HuH-7 (cell line): ENCODE measurements at regions not wholly inside any gene's neighbourhood (a gene's known extent, or its start where the extent isn't known, plus 50 kb on each side); places are given as distances from the start of the nearest gene placed in this dataset.

Experiments
- DNase-seq: peaks from one replicate; pipeline ENCODE4 v3.0.0; 2011; ENCODE audit warnings: low spot score

GRCh38 chr18:69109686-69110085, 291.0 kb upstream of the DOK6 start:
- no peak for DNase-seq

- no peak for DNase-seq
Observed at GRCh38 chr18:69120833-69121232, 279.9 kb upstream of the DOK6 start.

GRCh38 chr18:69123421-69123820, 277.3 kb upstream of the DOK6 start:
- DNase-seq = no peak

GRCh38 chr18:69127873-69128500, 272.7 kb upstream of the DOK6 start:
- no peak for DNase-seq

GRCh38 chr18:69128566-69128965, 272.1 kb upstream of the DOK6 start:
- DNase-seq = no peak

GRCh38 chr18:69128978-69129377, 271.7 kb upstream of the DOK6 start:
- no peak for DNase-seq

GRCh38 chr18:69138088-69138487, 262.6 kb upstream of the DOK6 start:
- DNase-seq = no peak

GRCh38 chr18:69143084-69143483, 257.6 kb upstream of the DOK6 start:
- DNase-seq = no peak

GRCh38 chr18:69152436-69152835, 248.3 kb upstream of the DOK6 start:
- no peak for DNase-seq

- DNase-seq = no peak
Observed at GRCh38 chr18:69157906-69158305, 242.8 kb upstream of the DOK6 start.

GRCh38 chr18:69158944-69159343, 241.7 kb upstream of the DOK6 start:
- peak; percentile 5 for DNase-seq

- DNase-seq = peak; percentile 10
Observed at GRCh38 chr18:69161383-69162028, 239.2 kb upstream of the DOK6 start.

GRCh38 chr18:69162649-69163048, 238.0 kb upstream of the DOK6 start:
- DNase-seq = no peak

GRCh38 chr18:69172046-69172445, 228.6 kb upstream of the DOK6 start:
- no peak for DNase-seq

GRCh38 chr18:69175681-69176080, 225.0 kb upstream of the DOK6 start:
- DNase-seq = no peak

GRCh38 chr18:69176741-69177140, 223.9 kb upstream of the DOK6 start:
- no peak for DNase-seq

- DNase-seq = no peak
Observed at GRCh38 chr18:69177702-69178101, 223.0 kb upstream of the DOK6 start.

GRCh38 chr18:69186162-69186561, 214.5 kb upstream of the DOK6 start:
- no peak for DNase-seq

- no peak for DNase-seq
Observed at GRCh38 chr18:69196336-69196735, 204.4 kb upstream of the DOK6 start.

- DNase-seq = no peak
Observed at GRCh38 chr18:69205925-69206324, 194.8 kb upstream of the DOK6 start.

- DNase-seq = no peak
Observed at GRCh38 chr18:69208545-69208944, 192.1 kb upstream of the DOK6 start.

GRCh38 chr18:69209761-69210160, 190.9 kb upstream of the DOK6 start:
- no peak for DNase-seq

GRCh38 chr18:69213842-69214241, 186.8 kb upstream of the DOK6 start:
- no peak for DNase-seq

GRCh38 chr18:69215161-69215560, 185.5 kb upstream of the DOK6 start:
- DNase-seq = no peak
